Left lobe of liver (tissue), 2 donors: ENCODE measurements at regions not wholly inside any gene's neighbourhood (a gene's known extent, or its start where the extent isn't known, plus 50 kb on each side); places are given as distances from the start of the nearest gene placed in this dataset.
"Not testable (repeated sequence)": the region's sequence is repeated elsewhere in the genome, so short reads cannot be mapped to it uniquely, and the experiment has no call there.

Source experiments
- ATAC-seq: fragments of 200-7000 bp; cut with Tn5 transposase; one replicate; pipeline ENCODE4 v1.9.1; 2020; ENCODE audit warnings: mild to moderate bottlenecking, moderate library complexity
- DNase-seq: peaks from one replicate; pipeline ENCODE4 v3.0.0-alpha.2; 2020; ENCODE audit warnings: low spot score
- donor health status: DM: no; HTN: no; CAD: no; lungs with moderate emphysema.
- donor health status: DM: no; HTN: yes; CAD: no.

DNA sequence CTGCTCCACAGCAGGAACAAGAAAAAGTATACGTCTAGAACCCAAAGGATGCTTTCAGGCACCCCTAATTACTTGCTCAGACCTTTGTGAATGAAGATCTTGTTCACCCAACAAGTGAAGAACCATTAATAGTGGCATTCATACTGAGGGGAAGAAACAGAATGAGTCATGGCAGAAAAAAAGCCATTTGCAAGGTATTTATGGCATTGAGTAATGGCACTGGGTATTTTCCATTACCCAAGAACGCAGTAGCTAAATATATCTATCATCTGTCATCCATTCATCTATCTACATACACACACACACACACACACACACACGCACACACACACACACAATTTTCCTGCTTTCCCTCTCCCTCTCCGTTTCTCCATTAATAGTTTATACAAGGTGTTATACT, 56.4 kb upstream of the XIRP2 start:
- no peak for DNase-seq
- ATAC-seq: no peak

DNA sequence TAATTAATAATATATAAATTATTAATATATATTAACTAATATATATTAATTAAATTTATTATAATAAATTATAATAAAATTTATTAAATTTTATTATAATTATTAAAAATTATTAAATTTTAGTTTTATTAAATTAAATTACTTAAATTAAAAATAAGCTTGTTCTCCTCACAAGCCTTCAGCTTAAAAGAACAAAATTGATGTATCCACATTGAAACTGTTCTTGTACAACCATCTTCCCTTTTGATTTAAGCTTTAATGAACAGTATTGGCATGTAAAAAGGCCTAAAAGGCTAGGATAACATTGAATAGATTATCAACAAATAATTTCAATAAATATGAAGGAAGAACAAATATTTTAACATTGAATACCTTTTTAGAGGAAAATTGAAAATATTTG, 62.4 kb upstream of the XIRP2 start:
- no peak for DNase-seq
- ATAC-seq: no peak

DNA sequence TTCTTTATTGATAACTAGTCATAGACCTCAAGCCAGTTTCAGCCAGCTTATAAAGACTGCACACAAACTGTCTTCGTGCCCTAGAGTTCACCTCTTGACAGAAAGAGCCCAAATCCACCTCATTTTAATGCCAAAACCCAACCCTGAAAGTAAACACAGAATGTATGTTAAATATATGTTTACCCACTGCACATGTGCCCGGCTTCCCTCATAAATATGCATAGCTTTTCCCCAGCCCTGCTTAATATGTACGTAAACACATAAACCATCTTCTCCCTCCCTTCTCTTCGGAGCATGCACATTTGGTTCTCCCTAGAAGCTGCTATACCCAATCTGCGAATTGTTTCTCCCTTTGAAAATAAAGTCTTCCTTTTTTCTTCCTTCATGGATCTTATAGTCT, 73.9 kb upstream of the XIRP2 start:
- ATAC-seq (no peak), DNase-seq (no peak)

DNA sequence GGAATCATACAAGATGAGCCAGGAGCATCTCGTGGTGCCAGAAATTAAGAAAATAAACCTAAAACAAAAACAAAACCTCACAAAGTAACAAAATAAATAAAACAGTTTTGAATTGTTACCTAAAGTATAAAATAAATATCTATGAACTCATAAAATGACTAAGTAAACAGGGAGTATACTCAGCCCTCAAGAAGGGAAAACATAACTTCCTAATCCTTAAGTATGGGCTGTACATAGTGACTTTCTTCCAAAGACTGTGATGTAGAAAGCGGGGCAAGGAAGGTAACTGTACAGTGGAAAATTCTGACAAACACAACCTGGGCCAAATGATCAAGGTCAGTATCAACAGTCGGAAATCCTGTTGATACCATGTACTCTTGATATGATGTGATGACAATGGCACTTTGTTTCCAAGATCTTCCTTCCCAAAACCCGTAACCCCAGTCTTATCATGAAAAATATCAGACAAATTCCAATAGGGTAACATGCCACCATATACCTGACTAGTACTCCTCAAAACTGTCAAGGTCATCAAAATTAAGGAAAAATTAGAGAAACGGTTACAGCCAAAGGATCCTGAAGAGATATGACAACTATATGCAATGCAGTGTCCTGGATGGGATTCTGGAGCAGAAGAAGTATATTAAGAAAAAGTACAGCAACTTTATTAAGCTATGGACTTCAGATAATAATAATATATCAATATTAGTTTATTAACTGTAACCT, 76.0 kb upstream of the XIRP2 start:
- DNase-seq (no peak), ATAC-seq (no peak)

DNA sequence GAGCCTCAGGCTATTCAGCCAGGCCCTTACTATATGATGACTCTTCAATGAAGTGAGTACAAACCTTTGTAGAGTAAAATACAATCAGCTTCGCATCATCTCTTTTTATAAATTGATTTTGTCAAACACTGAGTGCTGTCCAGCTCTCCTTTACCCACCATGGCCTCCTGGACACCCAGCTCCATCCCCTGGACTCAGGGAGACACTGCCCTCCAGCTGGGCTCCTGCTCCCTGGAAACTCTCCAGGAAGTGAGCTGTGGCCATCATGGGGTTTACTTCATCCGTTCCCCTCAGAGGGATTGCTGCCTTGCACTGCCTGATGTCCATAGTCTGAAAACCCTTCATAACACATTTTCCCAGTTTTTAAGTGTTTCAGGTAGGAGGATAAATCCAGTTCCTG, 82.5 kb upstream of the XIRP2 start:
- DNase-seq (no peak), ATAC-seq (no peak)

DNA sequence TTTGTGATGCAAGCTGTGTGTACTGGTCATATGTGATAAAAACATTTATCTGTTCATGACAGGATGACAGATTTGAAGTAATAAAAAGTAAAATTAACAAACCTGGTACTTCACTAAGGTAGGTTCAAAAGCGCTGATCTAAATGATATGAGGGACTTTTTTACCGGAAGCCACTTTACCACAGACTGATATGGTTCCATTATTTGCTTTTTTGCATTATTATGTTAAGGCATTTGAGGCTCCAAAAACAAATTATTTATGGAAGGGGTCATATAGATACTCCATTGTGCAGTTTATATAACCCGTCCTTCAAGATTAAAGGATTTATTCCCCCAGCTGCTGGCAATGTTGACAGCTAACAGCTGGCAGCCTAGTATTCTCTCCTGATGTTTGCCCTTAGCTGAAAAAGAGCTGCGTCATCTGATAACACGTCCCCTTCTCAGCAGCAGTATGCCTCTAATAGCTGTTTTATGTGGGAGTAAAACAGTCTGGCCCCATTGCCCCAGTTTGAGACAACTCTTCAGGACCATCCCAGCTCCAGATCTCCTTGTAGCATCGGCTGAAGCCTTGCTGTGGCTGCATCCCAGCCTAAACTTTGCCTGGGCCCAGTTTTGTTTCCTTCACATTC, 84.8 kb upstream of the XIRP2 start:
- ATAC-seq: no peak
- DNase-seq: no peak

DNA sequence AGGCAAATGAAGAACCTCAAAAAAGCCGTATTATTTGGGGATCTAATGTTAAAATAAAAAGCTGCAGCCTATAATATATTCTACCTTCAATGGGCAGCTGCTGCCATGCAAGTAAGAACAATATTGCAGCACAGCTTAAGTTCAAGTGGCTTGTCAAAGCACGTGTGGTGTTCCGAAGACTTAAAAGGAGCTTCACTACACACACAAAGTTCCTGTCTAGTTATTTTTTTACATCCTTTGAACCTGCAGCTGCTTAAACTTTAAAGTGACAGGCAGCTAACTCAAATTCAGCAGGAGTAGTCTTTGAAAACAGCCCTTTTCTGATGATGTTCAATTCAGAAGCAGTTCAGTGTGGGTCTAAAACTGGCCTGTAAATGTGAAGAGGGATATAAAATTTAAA, 85.8 kb upstream of the XIRP2 start:
- ATAC-seq (no peak), DNase-seq (no peak)

DNA sequence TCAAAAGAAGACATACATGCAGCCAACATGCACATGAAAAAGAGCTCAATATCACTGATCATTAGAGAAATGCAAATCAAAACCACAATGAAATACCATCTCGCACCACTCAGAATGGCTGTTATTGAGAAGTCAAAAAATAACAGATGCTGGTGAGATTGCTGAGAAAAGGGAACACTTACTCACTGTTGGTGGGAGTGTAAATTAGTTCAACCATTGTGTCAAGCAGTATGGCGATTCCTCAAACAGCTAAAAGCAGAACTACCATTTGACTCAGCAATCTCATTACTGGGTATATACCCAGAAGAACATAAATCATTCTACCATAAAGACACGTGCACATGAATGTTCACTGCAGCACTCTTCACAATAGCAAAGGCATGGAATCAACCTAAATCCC, 95.5 kb upstream of the XIRP2 start:
- ATAC-seq (no peak), DNase-seq (no peak)

DNA sequence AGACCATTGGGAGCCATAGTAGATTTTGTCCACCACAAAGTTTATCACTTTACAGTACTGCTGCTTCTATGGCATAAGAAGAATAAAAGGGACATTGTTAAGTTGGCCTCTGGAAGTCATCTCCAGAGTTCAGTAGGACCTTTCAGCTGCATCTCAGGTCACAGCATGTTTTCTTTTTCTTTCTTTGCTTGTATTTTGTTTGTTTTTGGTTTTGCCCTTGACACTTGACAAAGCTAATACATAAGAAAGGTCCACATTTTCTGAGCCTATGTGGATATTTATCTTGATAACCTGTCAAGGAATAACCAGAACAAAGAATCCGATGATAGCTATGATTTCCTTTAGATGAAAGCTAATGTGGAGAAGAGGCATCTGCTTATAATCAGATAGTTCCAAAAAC, 101.6 kb upstream of the XIRP2 start:
- DNase-seq (no peak), ATAC-seq (no peak)

DNA sequence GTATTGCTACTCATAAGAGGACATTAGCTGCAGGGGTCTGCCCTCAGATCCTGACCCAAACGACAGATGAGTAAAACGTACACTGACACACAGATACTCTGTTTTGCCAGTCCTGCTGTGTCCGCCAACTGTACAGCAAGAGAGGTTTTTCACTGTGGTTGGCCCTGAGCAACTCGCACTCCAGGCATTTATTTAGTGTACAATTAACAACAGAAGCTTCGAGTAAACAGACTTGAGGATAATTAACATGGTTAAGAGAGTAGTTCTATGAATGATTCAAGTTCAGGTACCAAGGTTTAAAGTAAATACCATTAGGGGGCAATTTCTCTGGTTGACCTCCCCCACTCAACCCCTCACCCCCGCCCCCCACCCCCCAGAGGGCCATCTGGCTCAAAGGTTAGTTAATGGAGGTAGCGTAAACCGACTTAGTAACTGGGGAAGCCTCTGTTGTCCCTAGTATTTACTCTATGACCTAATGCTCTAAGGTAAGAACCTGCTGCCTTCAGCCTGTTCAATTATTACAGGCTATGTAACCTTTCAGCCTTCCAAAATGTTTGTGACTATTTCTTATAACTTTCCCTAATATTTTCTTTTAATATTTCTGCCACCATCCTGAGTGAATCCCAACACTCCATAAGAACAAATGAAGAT, 103.9 kb upstream of the XIRP2 start:
- ATAC-seq (no peak), DNase-seq (no peak)

DNA sequence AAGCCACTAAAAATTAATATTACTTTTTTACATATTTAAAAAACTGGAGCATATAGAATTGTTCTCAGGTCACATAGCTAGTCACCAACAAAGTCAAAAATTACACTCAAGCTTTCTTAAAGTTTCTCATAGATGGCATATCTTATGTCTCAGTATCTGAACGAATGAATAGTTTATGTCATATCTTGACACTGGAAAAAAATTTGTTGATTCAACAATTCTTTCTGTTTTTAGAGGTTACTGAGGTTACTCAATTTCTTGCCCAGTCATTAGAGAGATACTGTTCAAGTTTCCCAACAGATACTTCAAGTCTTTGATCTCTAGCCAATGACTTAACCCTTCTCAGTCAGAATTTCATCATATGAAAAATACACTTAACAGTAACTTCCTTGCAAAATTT, 113.1 kb upstream of the XIRP2 start:
- DNase-seq: no peak
- no peak for ATAC-seq

DNA sequence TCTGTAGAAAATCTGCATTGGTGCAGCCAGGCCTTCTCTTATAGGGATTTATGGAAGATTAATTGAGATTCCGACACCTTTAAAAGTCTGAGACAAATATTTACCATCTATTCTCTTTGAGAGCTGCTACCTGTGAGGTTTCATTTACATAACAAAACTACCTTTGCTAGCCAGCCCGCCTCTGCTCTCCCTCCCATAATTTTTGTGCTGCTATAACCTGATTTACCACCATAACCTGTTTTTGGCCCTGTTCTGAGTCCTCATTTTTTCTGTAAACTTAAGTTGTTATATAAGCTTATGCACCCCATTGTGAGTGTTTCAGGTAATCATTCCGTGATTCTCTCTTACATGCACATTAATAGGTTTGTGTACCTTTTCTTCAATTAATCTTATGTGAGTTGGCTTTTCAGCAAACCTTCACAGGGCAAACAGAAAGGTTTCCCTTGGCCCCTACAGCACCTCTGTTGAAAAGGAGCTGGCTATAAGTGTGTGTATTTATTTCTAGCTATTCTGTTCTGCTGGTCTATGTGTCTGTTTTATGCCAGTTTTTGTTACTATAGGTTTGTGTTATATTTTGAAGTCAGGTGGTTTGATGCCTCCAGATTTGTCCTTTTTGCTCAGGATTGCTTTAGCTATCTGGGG, 114.9 kb upstream of the XIRP2 start:
- ATAC-seq (no peak), DNase-seq (no peak)

DNA sequence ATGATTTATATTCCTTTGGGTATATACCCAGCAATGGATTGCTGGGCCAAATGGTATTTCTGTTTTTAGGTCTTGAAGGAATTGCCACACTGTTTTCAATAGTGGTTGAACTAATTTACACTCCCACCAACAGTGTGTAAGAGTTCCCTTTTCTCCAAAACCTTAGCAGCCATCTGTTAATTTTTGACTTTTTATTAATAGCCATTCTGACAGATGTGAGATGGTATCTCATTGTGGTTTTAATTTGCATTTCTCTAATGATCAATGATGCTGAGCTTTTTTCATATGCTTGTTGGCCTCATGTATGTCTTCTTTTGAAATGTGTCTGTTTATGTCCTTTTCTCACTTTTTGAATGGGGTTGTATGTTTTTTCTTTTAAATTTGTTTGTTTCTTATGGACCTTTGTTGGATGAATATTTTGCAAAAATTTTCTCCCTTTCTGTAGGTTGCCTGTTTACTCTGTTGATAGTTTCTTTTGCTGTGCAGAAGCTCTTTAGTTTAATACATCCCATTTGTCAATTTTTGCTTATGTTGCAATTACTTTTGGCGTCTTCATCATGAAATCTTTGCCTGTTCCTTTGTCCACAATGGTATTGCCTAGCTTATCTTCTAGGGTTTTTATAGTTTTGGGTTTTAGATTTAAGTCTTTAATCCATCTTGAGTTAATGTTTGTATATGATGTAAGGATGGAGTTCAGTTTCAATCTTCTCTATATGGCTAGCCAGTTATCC, 119.7 kb upstream of the XIRP2 start:
- DNase-seq: no peak
- ATAC-seq: no peak

DNA sequence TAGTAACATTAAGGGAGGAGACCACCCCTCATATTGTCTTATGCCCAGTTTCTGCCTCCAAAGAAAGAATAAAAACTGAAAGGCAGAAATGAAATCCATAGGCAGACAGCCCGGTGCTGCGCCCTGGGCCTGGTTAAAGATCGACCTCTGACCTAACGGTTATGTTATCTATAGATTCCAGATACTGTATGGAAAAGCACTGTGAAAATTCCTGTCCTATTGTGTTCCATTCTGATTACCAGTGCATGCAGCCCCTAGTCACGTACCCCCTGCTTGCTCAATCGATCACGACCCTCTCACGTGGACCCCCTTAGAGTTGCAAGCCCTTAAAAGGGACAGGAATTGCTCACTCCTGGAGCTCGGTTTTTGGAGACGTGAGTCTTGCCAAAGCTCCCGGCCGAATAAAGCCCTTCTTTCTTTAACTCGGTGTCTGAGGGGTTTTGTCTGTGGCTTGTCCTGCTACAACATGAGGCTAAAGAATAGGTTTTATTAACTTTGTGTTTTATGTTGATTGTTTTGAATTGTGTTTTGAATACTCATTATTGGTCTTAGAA, 121.4 kb upstream of the XIRP2 start:
- DNase-seq, ATAC-seq: not testable (repeated sequence)

DNA sequence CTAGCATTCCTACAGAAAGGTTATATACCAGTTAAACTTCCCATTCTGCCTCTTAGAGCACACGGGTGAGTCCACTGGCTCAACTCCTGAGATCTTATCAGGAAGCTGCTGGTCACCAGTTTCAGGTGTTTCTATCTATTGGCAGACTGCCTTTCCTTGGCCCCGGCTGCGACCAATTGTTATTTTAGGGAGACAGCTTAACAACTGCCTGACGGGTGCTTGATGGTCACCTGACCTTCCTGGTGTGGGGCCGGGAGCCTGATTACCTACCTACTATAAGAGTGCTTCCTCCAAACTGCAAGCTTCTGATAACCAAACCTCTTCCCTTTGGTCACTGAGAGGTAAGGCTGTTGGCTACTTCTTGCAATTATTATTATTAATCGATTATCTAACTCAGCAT, 122.1 kb upstream of the XIRP2 start:
- no peak for DNase-seq
- ATAC-seq: no peak

DNA sequence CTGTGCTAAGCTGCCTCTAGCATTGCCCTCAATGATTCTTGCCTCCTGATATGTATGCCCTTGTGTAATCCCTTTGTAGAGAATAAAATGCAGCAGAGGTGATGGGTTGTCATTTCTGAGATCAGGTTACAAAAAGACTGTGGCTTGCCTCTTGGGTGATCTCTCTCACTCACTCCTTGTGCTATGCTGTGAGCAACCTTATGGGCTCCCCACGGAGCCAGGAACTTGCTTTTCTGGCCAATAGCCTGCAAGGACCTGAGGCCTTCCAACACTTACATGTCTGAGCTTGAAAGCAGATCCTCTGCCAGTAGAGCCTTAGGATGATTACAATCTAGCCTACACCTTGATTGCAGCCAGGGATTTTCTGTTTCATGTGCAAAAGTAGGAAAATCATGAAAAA, 123.1 kb upstream of the XIRP2 start:
- no peak for DNase-seq
- ATAC-seq: no peak

DNA sequence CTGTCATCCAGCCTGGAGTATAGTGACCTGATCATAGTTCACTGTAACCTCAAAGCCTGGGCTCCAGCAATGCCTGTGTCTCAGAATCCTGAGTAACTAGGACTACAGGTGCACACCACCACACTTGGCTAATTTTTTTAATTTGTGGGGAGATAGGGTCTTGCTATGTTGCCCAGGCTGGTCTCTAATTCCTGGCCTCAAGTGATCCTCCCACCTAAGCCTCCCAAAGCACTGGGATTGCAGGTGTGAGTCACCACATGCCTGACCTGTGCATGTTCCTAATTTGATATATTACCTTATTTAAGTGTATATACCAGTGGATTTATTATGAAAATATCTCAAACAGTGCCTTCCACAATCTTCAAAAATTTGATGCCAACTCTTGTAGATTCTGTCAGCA, 123.6 kb upstream of the XIRP2 start:
- DNase-seq (no peak), ATAC-seq (no peak)

DNA sequence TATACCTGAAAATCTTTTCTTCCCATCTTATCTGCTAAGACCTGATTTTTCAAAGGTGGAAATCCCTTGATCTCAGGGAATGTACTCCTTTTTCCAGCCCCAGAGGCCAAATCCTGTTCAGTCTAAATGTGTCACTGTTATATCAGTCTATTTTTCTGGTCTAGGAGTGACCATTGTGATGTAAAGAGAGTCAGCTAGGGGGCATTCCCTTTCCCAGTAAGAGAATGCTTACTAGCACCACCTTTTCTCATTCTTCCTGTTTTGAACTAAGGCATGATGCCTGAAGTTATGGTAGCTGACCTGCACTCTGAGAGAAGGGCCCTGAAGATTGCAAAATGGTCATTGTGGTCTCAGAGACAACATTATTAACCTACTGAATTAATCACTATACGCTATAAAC, 124.1 kb upstream of the XIRP2 start:
- no peak for ATAC-seq
- DNase-seq: no peak

DNA sequence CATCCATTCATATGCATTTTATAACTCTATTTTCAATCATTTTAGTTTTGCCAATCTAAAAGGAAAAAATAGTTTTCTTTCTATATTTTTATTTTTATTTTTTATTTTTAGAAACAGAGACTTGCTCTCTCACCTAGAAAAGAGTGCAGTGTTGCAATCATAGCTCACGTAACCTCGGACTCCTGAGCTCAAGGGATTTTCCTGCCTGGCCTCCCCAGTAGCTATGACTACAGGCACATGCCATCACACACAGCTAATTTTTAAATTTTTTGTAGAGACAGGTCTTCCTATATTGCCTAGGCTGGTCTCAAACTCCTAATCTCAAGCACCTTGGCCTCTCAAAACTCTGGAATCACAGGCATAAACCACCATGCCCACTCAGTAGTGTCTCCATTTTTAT, 125.5 kb upstream of the XIRP2 start:
- ATAC-seq: no peak

DNA sequence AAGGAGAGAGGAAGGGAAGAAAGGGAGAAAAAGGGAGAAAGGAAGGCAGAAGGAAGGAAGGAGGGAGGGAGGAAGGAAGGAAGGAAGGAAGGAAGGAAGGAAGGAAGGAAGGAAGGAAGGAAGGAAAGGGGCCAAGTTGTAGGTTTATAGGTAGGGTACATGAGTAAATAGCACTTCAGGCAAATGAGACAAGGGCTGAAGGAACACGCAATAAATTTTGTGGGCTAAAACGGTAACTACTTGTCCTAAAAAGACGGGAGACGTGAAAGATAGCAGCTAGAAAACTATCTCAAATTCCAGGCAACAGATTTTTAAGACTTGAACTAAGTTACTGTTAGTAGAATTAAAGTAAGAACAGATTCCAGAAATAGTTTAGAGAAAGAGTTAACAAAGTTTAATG, 129.3 kb upstream of the XIRP2 start:
- ATAC-seq (no peak), DNase-seq (no peak)

More for the DNA sequence above, 125.5 kb upstream of the XIRP2 start:
- no peak for DNase-seq

DNA sequence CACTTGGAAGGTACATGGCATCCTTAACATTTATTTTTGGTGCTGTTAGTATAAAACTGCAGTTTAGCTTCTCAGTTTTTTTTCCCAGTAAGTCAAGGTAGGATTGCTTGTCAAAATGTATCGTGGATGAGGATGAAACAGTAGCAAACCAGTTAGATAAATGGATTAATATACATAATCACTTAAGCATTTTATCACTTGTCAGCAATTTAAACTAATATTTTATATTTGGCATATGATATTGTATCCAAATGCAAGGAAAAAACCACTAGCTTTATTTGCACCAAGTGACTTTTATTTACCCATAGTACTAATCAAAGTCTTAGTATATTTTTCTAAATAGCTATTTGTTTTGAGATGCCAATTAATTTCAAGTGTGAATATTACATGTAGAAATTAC, 137.7 kb upstream of the XIRP2 start:
- DNase-seq (no peak), ATAC-seq (no peak)
